ENCODE measurements at regions not wholly inside any gene's neighbourhood (a gene's known extent, or its start where the extent isn't known, plus 50 kb on each side); places are given as distances from the start of the nearest gene placed in this dataset.

GRCh38 chr2:199201539-199201938, 256.2 kb downstream of the SATB2 start:
- TF ChIP-seq ZNF701 (tag by site-specific recombination; IDR thresholded peaks at IDR 0.05) (no peak), PBX3 (CRISPR knock-in tag; IDR thresholded peaks at IDR 0.05) (no peak), OSR2 (tag by site-specific recombination; IDR thresholded peaks at IDR 0.05) (no peak), ZNF2 (tag by site-specific recombination; IDR thresholded peaks at IDR 0.05) (no peak), ZNF112 (tag by site-specific recombination; IDR thresholded peaks at IDR 0.05) (no peak), CTCF (tag by site-specific recombination; IDR thresholded peaks at IDR 0.05) (no peak), ZSCAN30 (tag by site-specific recombination; IDR thresholded peaks at IDR 0.05) (no peak), HOXA7 (CRISPR knock-in tag; IDR thresholded peaks at IDR 0.05; ENCODE audit: borderline replicate concordance) (no peak), ZNF571 (tag by site-specific recombination; IDR thresholded peaks at IDR 0.05) (no peak), KLF16 (tag by site-specific recombination; IDR thresholded peaks at IDR 0.05) (no peak), TRIM28 (IDR thresholded peaks at IDR 0.05; ENCODE audit: borderline replicate concordance, low read length) (no peak)
